Karpas-422 (cell line): ENCODE measurements at regions not wholly inside any gene's neighbourhood (a gene's known extent, or its start where the extent isn't known, plus 50 kb on each side); places are given as distances from the start of the nearest gene placed in this dataset.
"Not testable (repeated sequence)": the region's sequence is repeated elsewhere in the genome, so short reads cannot be mapped to it uniquely, and the experiment has no call there.

Experiments
- DNase-seq: peaks from one replicate; pipeline ENCODE4 v3.0.0-alpha.2; 2015
- H2AFZ ChIP-seq: fragments of 200-600 bp; sonication (generic); 2 replicates; pipeline ENCODE4 v1.6.1; 2014; ENCODE audit warnings: antibody characterized with exemption, low read length, mixed read lengths
- H3K27ac ChIP-seq: fragments of 200-600 bp; sonication (generic); 2 replicates; pipeline ENCODE4 v1.5.1; 2014; ENCODE audit warnings: mild to moderate bottlenecking, low read length, moderate library complexity
- H3K27me3 ChIP-seq: fragments of 200-600 bp; sonication (generic); 2 replicates; pipeline ENCODE4 v1.6.1; 2014; ENCODE audit warnings: low read length, mixed read lengths
- H3K36me3 ChIP-seq: fragments of 200-600 bp; sonication (generic); 2 replicates; pipeline ENCODE4 v1.6.1; 2014; ENCODE audit warnings: low read length, mixed read lengths; ENCODE audit not compliant: insufficient read depth
- H3K4me1 ChIP-seq: fragments of 200-600 bp; sonication (generic); 2 replicates; pipeline ENCODE4 v1.6.1; 2014; ENCODE audit warnings: mild to moderate bottlenecking, low read length, mixed read lengths
- H3K4me2 ChIP-seq: fragments of 200-600 bp; sonication (generic); 2 replicates; pipeline ENCODE4 v1.6.1; 2014; ENCODE audit warnings: low read length, low read depth, mild to moderate bottlenecking; ENCODE audit not compliant: poor library complexity, severe bottlenecking
- H3K4me3 ChIP-seq: fragments of 200-600 bp; sonication (generic); 2 replicates; pipeline ENCODE4 v1.5.1; 2014; ENCODE audit warnings: mild to moderate bottlenecking, antibody characterized with exemption, low read length, mixed read lengths
- H3K79me2 ChIP-seq: fragments of 200-600 bp; sonication (generic); 2 replicates; pipeline ENCODE4 v1.6.1; 2014; ENCODE audit warnings: mild to moderate bottlenecking, low read length, mixed read lengths
- H3K9ac ChIP-seq: fragments of 200-600 bp; sonication (generic); 2 replicates; pipeline ENCODE4 v1.6.0; 2014; ENCODE audit warnings: low read length
- H3K9me2 ChIP-seq: fragments of 200-600 bp; sonication (generic), shearing (Covaris generic); replicated peaks from 2 replicates; pipeline ENCODE4 v1.6.0; 2014; ENCODE audit warnings: mild to moderate bottlenecking, low read length, moderate library complexity; ENCODE audit not compliant: insufficient read depth
- H3K9me3 ChIP-seq: fragments of 300-700, 200-600 bp; sonication (generic); 2 replicates; pipeline ENCODE4 v1.6.1; 2014; ENCODE audit warnings: low read length, mixed read lengths
- H4K20me1 ChIP-seq: fragments of 200-600 bp; sonication (generic); 2 replicates; pipeline ENCODE4 v1.6.1; 2014; ENCODE audit warnings: mild to moderate bottlenecking, antibody characterized with exemption, low read length, low read depth; ENCODE audit not compliant: insufficient read depth

DNA sequence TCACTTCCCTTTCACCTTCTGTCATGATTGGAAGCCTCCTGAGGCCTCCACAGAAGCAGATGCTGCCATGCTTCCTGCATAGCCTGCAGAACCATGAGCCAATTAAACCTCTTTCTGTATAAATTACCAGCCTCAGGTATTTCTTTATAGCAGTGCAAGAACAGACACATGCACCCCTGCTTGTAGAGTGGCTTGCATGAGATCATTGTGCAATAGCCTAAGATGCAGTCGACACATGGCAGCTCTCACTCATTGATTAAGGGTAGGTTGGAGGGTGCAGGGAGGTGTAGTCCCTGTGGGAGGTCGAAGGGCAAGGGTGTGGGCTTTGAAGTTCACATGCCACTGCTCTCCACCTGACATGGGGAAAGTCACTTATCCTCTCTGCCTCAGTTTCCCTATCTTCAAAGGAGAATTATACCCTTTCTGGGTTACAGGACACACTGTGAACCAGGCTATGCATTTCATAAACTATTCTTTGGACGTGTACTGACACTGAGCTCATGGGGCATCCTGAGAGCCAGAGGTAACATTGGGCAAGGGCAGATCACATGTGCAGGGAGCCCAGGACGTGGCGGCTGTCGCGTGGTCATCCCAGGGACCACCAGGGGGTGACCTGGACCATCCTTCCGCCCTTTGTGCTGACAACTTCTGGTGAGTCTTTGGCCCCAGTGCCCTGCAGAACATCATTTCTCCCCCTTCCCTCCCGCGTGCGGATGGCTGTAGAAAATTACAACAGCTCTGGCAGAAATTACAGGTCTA lies 69.2 kb upstream of the SHANK2 start:
- no peak for DNase-seq
- H3K4me2 ChIP-seq, result no peak overlapping the region
- H3K79me2 ChIP-seq, result no peaks in the 10 kb centered on the region
- H3K27me3 ChIP-seq, result no peaks in the 10 kb centered on the region
- no peak overlapping the region for H3K9ac ChIP-seq
- H3K36me3 ChIP-seq, result no peaks in the 10 kb centered on the region
- no peaks in the 10 kb centered on the region for H4K20me1 ChIP-seq
- no peaks in the 10 kb centered on the region for H3K9me2 ChIP-seq
- no peaks in the 10 kb centered on the region for H3K4me1 ChIP-seq
- H2AFZ ChIP-seq, result no peak overlapping the region
- no peak overlapping the region for H3K4me3 ChIP-seq
- H3K27ac ChIP-seq, result no peak overlapping the region
- H3K9me3 ChIP-seq, result peaks cover 2% of the 10 kb centered on the region; the same call in 1 of the 2 replicates

DNA sequence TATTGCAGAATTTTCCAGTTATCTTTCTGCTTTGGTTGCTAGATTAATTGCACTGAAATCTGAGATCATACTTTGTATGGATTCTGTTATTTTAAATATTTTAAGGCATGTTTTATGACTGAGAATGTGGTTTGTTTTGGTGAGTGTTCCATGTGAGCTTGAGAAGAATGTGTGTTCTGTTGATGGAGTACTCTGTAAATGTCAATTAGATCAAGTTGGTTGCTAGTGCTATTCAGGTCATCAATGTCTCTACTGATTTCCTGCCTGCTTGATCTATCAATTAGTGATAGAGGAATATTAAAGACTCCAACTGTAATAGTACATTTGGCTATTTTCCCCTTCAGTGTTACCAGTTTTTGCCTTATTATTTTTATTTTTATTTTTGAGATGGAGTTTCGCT lies 64.3 kb upstream of the SHANK2 start:
- DNase-seq, result no peak
- Histone ChIP-seq H3K4me2 (no peak overlapping the region), H3K9ac (no peak overlapping the region), H3K27ac (no peak overlapping the region), H3K4me3 (no peak overlapping the region), H3K9me2 (no peaks in the 10 kb centered on the region), H4K20me1 (no peaks in the 10 kb centered on the region), H3K79me2 (no peaks in the 10 kb centered on the region), H3K9me3 (peaks cover 5% of the 10 kb centered on the region; the same call in 1 of the 2 replicates), H3K4me1 (no peaks in the 10 kb centered on the region), H3K36me3 (no peaks in the 10 kb centered on the region), H2AFZ (no peak overlapping the region), H3K27me3 (no peaks in the 10 kb centered on the region)

DNA sequence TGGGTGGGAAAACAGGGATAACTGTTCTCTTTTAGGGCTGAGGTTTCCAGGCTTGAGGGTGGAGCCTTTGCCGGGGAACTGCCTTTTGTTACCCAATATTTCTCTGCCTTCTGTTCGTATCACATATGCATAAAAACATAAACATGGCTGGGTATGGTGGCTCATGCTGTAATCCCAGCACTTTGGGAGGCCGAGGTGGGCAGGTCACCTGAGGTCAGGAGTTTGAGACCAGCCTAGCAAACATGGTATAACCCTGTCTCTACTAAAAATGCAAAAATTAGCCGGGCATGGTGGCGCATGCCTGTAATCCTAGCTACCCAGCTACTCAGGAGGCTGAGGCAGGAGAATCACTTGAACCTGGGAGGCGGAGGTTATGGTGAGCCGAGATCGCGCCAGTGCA lies 60.2 kb upstream of the SHANK2 start:
- H4K20me1 ChIP-seq, H3K79me2 ChIP-seq, H2AFZ ChIP-seq, H3K27me3 ChIP-seq, H3K9me2 ChIP-seq, DNase-seq, H3K9me3 ChIP-seq, H3K4me1 ChIP-seq, H3K4me2 ChIP-seq, H3K27ac ChIP-seq, H3K4me3 ChIP-seq, H3K9ac ChIP-seq, H3K36me3 ChIP-seq: not testable (repeated sequence)

DNA sequence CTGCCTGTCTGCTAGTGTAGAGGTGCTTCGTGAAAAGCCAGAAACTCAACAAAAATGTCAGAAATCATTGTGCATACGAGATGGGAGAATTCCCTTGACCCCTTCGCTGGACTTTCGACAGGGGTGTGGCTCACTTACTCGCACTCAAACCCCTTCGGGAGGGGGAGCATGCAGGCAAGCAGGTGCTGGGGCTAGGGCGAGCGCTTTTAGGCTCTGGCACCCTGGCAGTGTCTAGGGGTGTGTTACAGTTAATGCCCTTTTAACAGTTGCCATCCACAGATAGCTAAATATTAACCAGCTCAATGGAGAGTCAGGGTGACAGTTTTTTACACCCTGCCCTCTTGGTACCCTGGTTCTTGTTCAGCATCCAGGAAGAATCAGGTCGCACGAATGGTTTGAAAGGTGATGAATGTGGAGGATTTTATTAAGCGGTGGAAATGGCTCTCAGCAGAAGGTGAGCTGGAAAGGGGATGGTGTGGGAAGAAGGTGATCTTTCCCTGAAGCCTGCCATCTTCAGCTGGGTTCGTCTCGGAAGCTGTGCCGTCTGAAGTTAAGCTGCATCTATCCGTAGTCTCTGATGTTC lies 59.6 kb upstream of the SHANK2 start:
- Histone ChIP-seq H3K9me2 (no peaks in the 10 kb centered on the region), H3K9me3 (peaks cover 5% of the 10 kb centered on the region; the same call in 1 of the 2 replicates), H3K4me3 (no peak overlapping the region), H4K20me1 (no peaks in the 10 kb centered on the region), H3K4me2 (no peak overlapping the region), H3K27ac (no peak overlapping the region), H3K36me3 (no peaks in the 10 kb centered on the region), H3K79me2 (no peaks in the 10 kb centered on the region), H2AFZ (no peak overlapping the region), H3K27me3 (no peaks in the 10 kb centered on the region), H3K4me1 (no peaks in the 10 kb centered on the region), H3K9ac (no peak overlapping the region)
- DNase-seq, result no peak

DNA sequence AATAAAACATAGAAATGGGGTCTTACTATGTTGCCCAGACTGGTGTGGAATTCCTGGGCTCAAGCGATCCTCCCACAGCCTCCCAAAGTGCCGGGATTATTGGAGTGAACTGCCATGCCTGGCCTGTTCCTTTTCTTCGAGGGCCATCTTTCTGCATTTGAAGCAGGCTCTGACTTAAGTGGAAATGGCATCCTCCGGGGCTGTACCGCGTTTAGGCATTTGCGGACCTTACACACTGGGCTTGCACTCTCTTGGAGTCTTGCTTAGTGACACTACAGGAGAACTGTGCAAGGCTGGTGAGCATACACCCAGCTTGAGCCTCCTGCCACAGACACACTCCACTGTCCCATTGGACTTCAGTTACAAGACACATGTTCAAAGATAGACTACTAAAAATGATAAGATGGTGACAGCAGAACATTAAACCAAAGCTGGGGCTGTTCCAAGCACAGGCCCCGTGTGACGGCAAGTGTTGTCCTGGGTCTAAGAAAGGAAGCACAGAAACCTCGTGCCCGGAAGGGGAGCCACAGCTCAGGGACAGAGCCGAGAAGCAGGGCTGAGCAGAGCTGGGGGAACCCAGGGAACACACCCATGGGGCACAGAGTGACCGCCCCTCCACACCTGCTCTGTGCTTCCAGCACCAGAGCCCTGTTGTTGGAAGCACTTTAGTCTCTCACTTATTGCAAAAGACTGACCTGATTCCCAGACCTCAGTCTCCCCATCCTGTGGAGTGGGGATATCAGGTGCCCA lies 59.0 kb upstream of the SHANK2 start:
- Histone ChIP-seq H3K27ac (no peak overlapping the region), H3K79me2 (no peaks in the 10 kb centered on the region), H3K4me3 (no peak overlapping the region), H3K4me2 (no peak overlapping the region), H3K36me3 (no peaks in the 10 kb centered on the region), H3K9me2 (no peaks in the 10 kb centered on the region), H3K27me3 (no peaks in the 10 kb centered on the region), H3K9me3 (peaks cover under 1% of the 10 kb centered on the region; the same call in 1 of the 2 replicates), H4K20me1 (no peaks in the 10 kb centered on the region), H2AFZ (no peak overlapping the region), H3K9ac (no peak overlapping the region), H3K4me1 (no peaks in the 10 kb centered on the region)
- no peak for DNase-seq

DNA sequence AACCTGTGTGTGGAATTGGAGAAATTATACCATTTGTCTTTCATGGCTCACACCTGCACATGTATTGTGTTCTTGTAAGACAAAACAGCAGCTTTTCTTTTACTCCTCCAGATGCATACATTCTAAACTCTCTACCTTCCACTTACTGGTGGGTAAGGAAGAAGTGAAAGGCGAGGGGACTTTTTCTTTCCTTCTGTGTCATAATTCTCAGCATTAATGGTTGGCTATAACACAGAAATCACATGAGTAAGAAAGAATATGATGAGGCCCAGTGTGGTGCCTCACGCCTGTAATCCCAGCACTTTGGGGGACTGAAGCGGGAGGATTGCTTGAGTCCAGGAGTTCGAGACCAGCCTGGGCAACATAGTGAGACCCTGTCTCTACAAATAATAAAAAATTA lies 57.8 kb upstream of the SHANK2 start:
- no peak for DNase-seq
- no peaks in the 10 kb centered on the region for H3K36me3 ChIP-seq
- H3K4me1 ChIP-seq, result no peaks in the 10 kb centered on the region
- H4K20me1 ChIP-seq, result no peaks in the 10 kb centered on the region
- no peak overlapping the region for H3K27ac ChIP-seq
- H3K9me2 ChIP-seq, result no peaks in the 10 kb centered on the region
- no peaks in the 10 kb centered on the region for H3K27me3 ChIP-seq
- H2AFZ ChIP-seq, result no peak overlapping the region
- H3K9ac ChIP-seq, result no peak overlapping the region
- no peaks in the 10 kb centered on the region for H3K79me2 ChIP-seq
- no peaks in the 10 kb centered on the region for H3K9me3 ChIP-seq
- no peak overlapping the region for H3K4me3 ChIP-seq
- no peak overlapping the region for H3K4me2 ChIP-seq

DNA sequence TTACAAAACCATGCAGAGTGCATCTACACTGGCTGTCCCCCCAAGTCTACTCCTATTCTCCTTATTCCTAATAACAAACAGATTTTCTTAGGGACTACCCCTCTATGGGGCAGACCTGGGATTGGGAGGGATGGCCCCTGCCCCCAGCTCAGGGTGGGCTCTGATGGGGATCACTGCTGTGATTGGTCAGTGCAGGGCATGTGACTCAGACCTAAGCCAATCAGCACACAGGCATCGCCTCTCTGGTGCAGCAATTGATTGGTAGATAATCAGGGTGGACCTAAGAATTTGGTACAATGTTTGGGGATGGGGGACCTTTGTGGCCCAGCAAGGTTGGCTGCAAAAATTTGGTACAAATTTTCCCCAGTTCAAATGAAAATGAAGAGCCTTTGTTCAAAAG lies 57.2 kb upstream of the SHANK2 start:
- Histone ChIP-seq H3K79me2 (no peaks in the 10 kb centered on the region), H3K4me2 (no peak overlapping the region), H3K27ac (no peak overlapping the region), H3K9ac (no peak overlapping the region), H3K36me3 (no peaks in the 10 kb centered on the region), H3K9me3 (no peaks in the 10 kb centered on the region), H3K4me3 (no peak overlapping the region), H3K4me1 (no peaks in the 10 kb centered on the region), H3K9me2 (no peaks in the 10 kb centered on the region), H3K27me3 (no peaks in the 10 kb centered on the region), H4K20me1 (no peaks in the 10 kb centered on the region), H2AFZ (no peak overlapping the region)
- no peak for DNase-seq

DNA sequence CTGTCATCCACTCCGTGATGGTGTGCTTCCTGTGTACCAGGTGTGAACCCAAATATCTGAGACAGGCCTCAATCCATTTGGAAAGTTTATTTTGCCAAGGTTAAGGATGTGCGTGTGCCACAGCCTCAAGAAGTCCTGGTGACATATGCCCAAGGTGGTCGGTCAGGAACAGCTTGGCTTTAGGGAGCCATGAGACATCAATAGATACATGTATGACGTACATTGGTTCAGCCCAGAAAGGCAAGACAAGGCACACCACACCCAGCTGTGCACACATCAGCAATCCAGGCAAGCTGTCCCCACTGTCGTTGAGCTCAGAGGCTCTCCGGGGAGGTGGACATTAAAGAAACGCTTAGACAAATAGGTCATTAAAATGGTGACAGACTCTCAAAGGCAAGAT lies 56.8 kb upstream of the SHANK2 start:
- DNase-seq, result no peak
- Histone ChIP-seq H3K4me3 (no peak overlapping the region), H3K4me1 (no peaks in the 10 kb centered on the region), H3K36me3 (no peaks in the 10 kb centered on the region), H4K20me1 (no peaks in the 10 kb centered on the region), H3K27ac (no peak overlapping the region), H3K9me3 (no peaks in the 10 kb centered on the region), H3K9me2 (no peaks in the 10 kb centered on the region), H3K27me3 (no peaks in the 10 kb centered on the region), H3K9ac (no peak overlapping the region), H2AFZ (no peak overlapping the region), H3K79me2 (no peaks in the 10 kb centered on the region), H3K4me2 (no peak overlapping the region)
